H1 (cell line): ENCODE measurements at regions not wholly inside any gene's neighbourhood (a gene's known extent, or its start where the extent isn't known, plus 50 kb on each side); places are given as distances from the start of the nearest gene placed in this dataset.

Experiments
- CTCF ChIA-PET: fragments of 300-600 bp; sonication (Branson Sonifier 250); formaldehyde crosslinking; loops from one replicate; lab custom pipeline; 2021; ENCODE audit not compliant: partially characterized antibody; lab: Charles Lee
- POLR2A ChIA-PET: fragments of 300-600 bp; sonication (Branson Sonifier 250); formaldehyde crosslinking; loops from one replicate; lab custom pipeline; 2021; ENCODE audit warnings: inconsistent platforms; ENCODE audit not compliant: partially characterized antibody; lab: Charles Lee
- DNase-seq, 2 experiments: peaks; one replicate each; pipeline versions ENCODE4 v3.0.0 to v3.0.0-alpha.2; 2010 to 2022; ENCODE audit warnings: low spot score in 2 of 2, low read depth in 1 of 2, mixed read lengths in 1 of 2
- FAIRE-seq: peaks from 2 replicates; lab custom pipeline; 2011; peaks lifted over from hg19 to GRCh38; lab: Jason Lieb, UNC
- H2AFZ ChIP-seq: 2 replicates; pipeline ENCODE4 v1.8.1; 2012; ENCODE audit warnings: low read length, inconsistent platforms
- H2AK5ac ChIP-seq: 2 replicates; pipeline ENCODE4 v1.6.1; 2013; ENCODE audit warnings: low read depth, low read length
- H2BK120ac ChIP-seq: replicated peaks from 2 replicates; pipeline ENCODE3; 2013; ENCODE audit warnings: low read depth, low read length, inconsistent platforms
- H2BK12ac ChIP-seq: 2 replicates; pipeline ENCODE4 v1.6.1; 2013; ENCODE audit warnings: low read depth, low read length
- H2BK15ac ChIP-seq: 2 replicates; pipeline ENCODE4 v1.6.1; 2013; ENCODE audit warnings: low read length
- H2BK20ac ChIP-seq: 2 replicates; pipeline ENCODE4 v1.6.1; 2013; ENCODE audit warnings: low read length
- H2BK5ac ChIP-seq: 2 replicates; pipeline ENCODE4 v1.6.1; 2013; ENCODE audit warnings: low read depth, low read length
- H3K14ac ChIP-seq: 2 replicates; pipeline ENCODE4 v1.6.1; 2013; ENCODE audit warnings: inconsistent platforms; ENCODE audit not compliant: insufficient read length
- H3K18ac ChIP-seq: 2 replicates; pipeline ENCODE4 v1.6.1; 2013; ENCODE audit warnings: low read length; ENCODE audit errors: extremely low read depth
- H3K23ac ChIP-seq: 2 replicates; pipeline ENCODE4 v1.6.1; 2013; ENCODE audit warnings: inconsistent platforms; ENCODE audit not compliant: insufficient read length
- H3K23me2 ChIP-seq: 2 replicates; pipeline ENCODE4 v1.6.1; 2013; ENCODE audit warnings: low read depth, low read length
- H3K27ac ChIP-seq: 2 replicates; pipeline ENCODE4 v1.6.1; 2011; ENCODE audit warnings: low read depth, low read length, inconsistent platforms
- H3K27me3 ChIP-seq, 4 experiments: replicated peaks in 1 of 4; 1 replicate in 1 of 4; 2 replicates in 3 of 4; pipeline versions ENCODE4 v1.6.1 to v1.8.1; 2011 to 2013; ENCODE audit warnings: low read length in 3 of 4, mild to moderate bottlenecking in 3 of 4, inconsistent platforms in 2 of 4, mixed read lengths in 2 of 4, moderate library complexity in 1 of 4; ENCODE audit not compliant: control insufficient read depth in 3 of 4, insufficient read depth in 3 of 4; ENCODE audit errors: extremely low read depth in 1 of 4
- H3K36me3 ChIP-seq, 4 experiments: 2 replicates each; pipeline versions ENCODE4 v1.6.1 to v1.8.1; 2011 to 2013; ENCODE audit warnings: mild to moderate bottlenecking in 4 of 4, low read length in 3 of 4, moderate library complexity in 2 of 4, control low read depth in 1 of 4, inconsistent platforms in 1 of 4; ENCODE audit not compliant: insufficient read depth in 4 of 4, control insufficient read depth in 2 of 4
- H3K4ac ChIP-seq: replicated peaks from 2 replicates; pipeline ENCODE3; 2013; ENCODE audit warnings: low read length, low read depth, mixed read lengths, inconsistent platforms; ENCODE audit not compliant: insufficient read length
- H3K4me1 ChIP-seq, 4 experiments: replicated peaks in 1 of 4; 1 replicate in 1 of 4; 2 replicates in 3 of 4; pipeline versions ENCODE4 v1.6.1 to v1.8.1; 2011 to 2013; ENCODE audit warnings: low read length in 3 of 4, inconsistent platforms in 2 of 4, mixed read lengths in 1 of 4; ENCODE audit not compliant: insufficient read depth in 4 of 4, control insufficient read depth in 3 of 4
- H3K4me2 ChIP-seq, 2 experiments: 2 replicates each; pipeline versions ENCODE4 v1.6.1 to v1.8.1; 2011 to 2013; ENCODE audit warnings: low read depth in 2 of 2, low read length in 2 of 2, control low read depth in 1 of 2, inconsistent platforms in 1 of 2, mild to moderate bottlenecking in 1 of 2; ENCODE audit not compliant: insufficient read depth in 1 of 2
- H3K4me3 ChIP-seq, 4 experiments: fragments of 200-600, 300-600 bp in 1 of 4; sonication (generic), shearing (Covaris generic), sonication (Bioruptor Twin) in 1 of 4; 2 replicates each; pipeline versions ENCODE4 v1.5.1 to v1.8.1; 2011 to 2016; ENCODE audit warnings: low read length in 4 of 4, low read depth in 3 of 4, control low read depth in 2 of 4, inconsistent platforms in 2 of 4, mild to moderate bottlenecking in 2 of 4, mixed read lengths in 1 of 4, moderate library complexity in 1 of 4; ENCODE audit not compliant: insufficient read depth in 2 of 4; ENCODE audit errors: extremely low read depth in 1 of 4
- H3K56ac ChIP-seq: replicated peaks from 2 replicates; pipeline ENCODE3; 2013; ENCODE audit warnings: low read depth, mild to moderate bottlenecking, mixed read lengths, low read length, inconsistent platforms; ENCODE audit not compliant: insufficient read length
- H3K79me1 ChIP-seq: 2 replicates; pipeline ENCODE4 v1.6.1; 2013; ENCODE audit warnings: low read depth, low read length, control low read depth
- H3K79me2 ChIP-seq, 2 experiments: 2 replicates each; pipeline versions ENCODE4 v1.6.1 to v1.8.1; 2012 to 2013; ENCODE audit warnings: low read length in 2 of 2, mild to moderate bottlenecking in 2 of 2, inconsistent platforms in 1 of 2; ENCODE audit not compliant: insufficient read depth in 2 of 2, control insufficient read depth in 1 of 2
- H3K9ac ChIP-seq, 4 experiments: replicated peaks in 1 of 4; 1 replicate in 1 of 4; 2 replicates in 3 of 4; pipeline versions ENCODE4 v1.6.1 to v1.8.1; 2011 to 2013; ENCODE audit warnings: low read depth in 3 of 4, low read length in 3 of 4, control low read depth in 2 of 4, mild to moderate bottlenecking in 2 of 4, moderate library complexity in 2 of 4, inconsistent platforms in 1 of 4; ENCODE audit errors: extremely low read depth in 1 of 4
- H3K9me3 ChIP-seq, 2 experiments: 2 replicates each; pipeline versions ENCODE4 v1.6.1 to v1.8.1; 2012 to 2013; ENCODE audit warnings: mild to moderate bottlenecking in 2 of 2, moderate library complexity in 2 of 2, control low read depth in 1 of 2, inconsistent platforms in 1 of 2, low read depth in 1 of 2, low read length in 1 of 2, mixed read lengths in 1 of 2; ENCODE audit not compliant: insufficient read depth in 2 of 2
- H4K20me1 ChIP-seq, 2 experiments: replicated peaks in 1 of 2; 2 replicates each; pipeline versions ENCODE3 to v1.8.1; 2011 to 2013; ENCODE audit warnings: inconsistent platforms in 2 of 2, low read length in 2 of 2, mild to moderate bottlenecking in 1 of 2; ENCODE audit not compliant: insufficient read depth in 2 of 2, control insufficient read depth in 1 of 2
- H4K5ac ChIP-seq: 2 replicates; pipeline ENCODE4 v1.6.1; 2013; ENCODE audit warnings: low read length, low read depth, mixed read lengths, inconsistent platforms; ENCODE audit not compliant: insufficient read length
- H4K8ac ChIP-seq: 2 replicates; pipeline ENCODE4 v1.8.0; 2013; ENCODE audit warnings: mild to moderate bottlenecking, moderate library complexity, low read length, inconsistent platforms; ENCODE audit not compliant: insufficient read depth; ENCODE audit errors: extremely low read depth
- H4K91ac ChIP-seq: replicated peaks from 2 replicates; pipeline ENCODE3; 2013; ENCODE audit warnings: low read length, mixed read lengths, inconsistent platforms; ENCODE audit not compliant: insufficient read length
- BACH1 ChIP-seq: IDR thresholded peaks from 2 replicates; pipeline ENCODE4 v1.6.1; 2012; ENCODE audit warnings: low read length, improper control_type of control experiment
- KDM1A ChIP-seq: fragments of 200-600, 300-600 bp; sonication (generic); IDR thresholded peaks from 2 replicates; pipeline ENCODE4 v1.7.1; 2016; ENCODE audit warnings: mild to moderate bottlenecking, low read length, borderline replicate concordance
- WGBS, 2 experiments: shearing (Covaris generic) in 1 of 2; methylation state at CpG; one replicate each; pipeline versions ENCODE4 v1.1.6 to v1.1.7; 2013 to 2015; ENCODE audit warnings: low lambda C conversion rate in 2 of 2, mixed read lengths in 2 of 2, inconsistent platforms in 1 of 2, low coverage in 1 of 2, missing lambda C conversion rate in 1 of 2; ENCODE audit not compliant: insufficient replicate concordance in 2 of 2, insufficient coverage in 1 of 2, insufficient read length in 1 of 2; ENCODE audit errors: extremely low coverage in 1 of 2, missing lambda C conversion rate in 1 of 2; 5-methylcytosine and 5-hydroxymethylcytosine counted together

- TF ChIP-seq BACH1 (no peak), KDM1A (peak; percentile 64; the same call in 1 of the 2 replicates)
- TF ChIP-seq, all 59 proteins: peak for 1
- Histone ChIP-seq H3K23ac (no peak overlapping the region), H3K79me1 (no peaks in the 10 kb centered on the region), H2BK12ac (no peak overlapping the region), H2AFZ (no peak overlapping the region), H3K79me2 (no peaks in the 10 kb centered on the region), H4K5ac (no peak overlapping the region), H3K14ac (no peak overlapping the region), H3K27ac (no peak overlapping the region), H4K91ac (no peak overlapping the region), H3K9ac (no peak overlapping the region), H3K36me3 (no peaks in the 10 kb centered on the region), H3K4me2 (no peak overlapping the region), H3K4me3 (no peak overlapping the region), H3K18ac (no peak overlapping the region), H2BK15ac (no peak overlapping the region), H2BK120ac (no peak overlapping the region), H2BK5ac (no peak overlapping the region), H3K56ac (no peak overlapping the region), H2BK20ac (no peak overlapping the region), H4K20me1 (no peaks in the 10 kb centered on the region), H2AK5ac (no peak overlapping the region), H3K4ac (no peak overlapping the region), H4K8ac (no peak overlapping the region), H3K4me1 (peaks cover 0 to 7% (median 4%) of the 10 kb centered on the region in 4 experiments; a peak in 5 of 7 replicates), H3K9me3 (no peaks in the 10 kb centered on the region), H3K23me2 (no peaks in the 10 kb centered on the region; the same call in 1 of the 2 replicates), H3K27me3 (no peaks in the 10 kb centered on the region)
- ChIA-PET POLR2A (no interaction called here), CTCF (interaction anchor here (0.6 to 1.9 kb wide), 7 partner anchors 14 to 516 kb away, joined by 3 to 9 read pairs (median 4); no protein-coding TSS in a partner anchor)
- 89% methylated on average over 2 of the region's 2 CpGs; no CpG with 5 or more reads in 1 of the 2 experiments for WGBS, 2 experiments
- DNase-seq (no peak), FAIRE-seq (no peak)
These were observed 73.5 kb downstream of the ZNF648 start for GRCh38 chr1:181987996-181988395.
